ENCODE measurements at regions not wholly inside any gene's neighbourhood (a gene's known extent, or its start where the extent isn't known, plus 50 kb on each side); places are given as distances from the start of the nearest gene placed in this dataset.

DNA sequence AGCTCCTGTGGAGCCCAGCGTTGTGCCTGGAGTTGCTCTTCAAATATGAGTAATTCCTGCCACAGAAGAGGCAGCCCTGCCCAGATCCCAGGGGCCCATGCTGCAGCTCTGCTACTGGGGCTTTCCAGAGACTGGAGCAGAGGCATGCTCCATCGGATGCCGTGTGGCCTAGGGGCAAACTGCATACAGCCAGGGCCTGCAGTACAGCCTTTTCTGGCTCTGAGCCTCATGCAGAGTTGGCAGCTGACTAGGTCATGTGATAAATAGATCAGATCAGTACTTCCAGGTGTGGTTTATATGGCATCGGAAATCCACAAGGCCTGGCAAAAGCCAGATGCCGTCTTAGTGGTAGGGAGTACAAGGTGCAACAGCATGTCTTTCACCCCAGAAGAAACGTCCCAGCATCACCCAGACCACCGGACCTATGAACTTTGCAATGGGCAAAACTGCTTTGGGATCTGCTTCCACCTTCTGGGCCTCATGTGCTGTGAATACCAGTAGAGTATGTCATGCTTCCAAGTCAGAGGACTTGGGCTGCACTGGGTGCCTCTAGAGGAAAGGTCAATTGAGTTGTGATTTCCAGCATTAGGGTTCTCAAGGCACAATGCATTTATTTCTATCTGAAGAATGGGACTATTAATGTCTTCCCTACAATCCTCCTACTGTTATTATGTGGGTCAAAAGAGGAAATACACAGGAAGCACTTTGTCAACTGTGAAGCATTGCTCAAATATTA, 250.7 kb upstream of the ZNF32 start:
- no peak for DNase-seq (ENCODE audit: low spot score)

DNA sequence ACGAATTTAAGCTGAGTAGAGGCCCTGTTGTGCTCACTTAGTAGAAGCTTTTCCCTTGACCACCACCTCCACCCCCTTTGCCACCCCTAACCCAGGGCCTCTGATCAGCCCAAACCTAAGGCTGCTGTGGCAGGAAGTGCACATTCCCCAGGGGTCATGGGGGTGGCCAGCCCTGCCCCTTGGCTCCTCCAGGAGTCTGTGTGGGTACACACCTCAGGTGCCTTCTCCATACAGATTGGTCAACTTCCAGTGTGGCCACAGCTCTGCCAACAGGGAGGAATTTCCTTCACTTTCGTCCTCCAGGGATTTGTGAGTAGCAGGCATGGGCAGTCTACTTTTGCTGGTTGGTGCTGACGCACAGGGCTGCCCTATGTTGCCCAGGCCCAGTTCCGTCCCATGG, 249.9 kb upstream of the ZNF32 start:
- DNase-seq (ENCODE audit: low spot score), result no peak

DNA sequence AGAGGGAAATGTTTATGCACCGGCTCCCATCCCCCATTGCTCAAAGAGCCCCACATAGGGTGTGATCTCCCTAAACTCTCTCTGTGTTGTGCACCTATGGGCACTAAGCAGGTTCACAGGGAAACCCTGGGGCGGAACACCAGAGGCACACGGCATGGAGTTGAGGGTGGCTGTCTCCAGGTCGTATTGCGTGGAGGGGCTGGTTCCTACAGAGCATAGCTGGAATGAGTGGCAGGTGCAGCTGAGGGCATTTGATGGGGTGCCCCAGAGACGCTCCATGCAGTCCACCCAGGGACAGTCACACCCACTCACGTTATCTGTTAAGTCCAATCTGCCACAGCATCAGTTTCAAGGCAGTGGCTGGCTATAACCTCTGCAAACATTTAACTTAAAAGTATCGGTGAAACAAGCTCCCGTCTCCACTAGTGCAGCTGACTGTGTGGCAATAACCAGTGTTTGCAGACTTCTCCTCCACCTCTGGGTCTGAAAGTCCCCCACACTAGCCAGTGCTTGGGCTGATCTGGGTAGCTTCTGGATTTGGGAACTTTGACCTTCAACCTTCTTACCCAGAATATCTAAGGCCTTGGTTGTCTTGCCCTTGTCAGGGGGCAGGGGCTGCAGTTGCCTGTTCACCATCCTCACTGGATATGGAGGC, 249.2 kb upstream of the ZNF32 start:
- no peak for DNase-seq (ENCODE audit: low spot score)

DNA sequence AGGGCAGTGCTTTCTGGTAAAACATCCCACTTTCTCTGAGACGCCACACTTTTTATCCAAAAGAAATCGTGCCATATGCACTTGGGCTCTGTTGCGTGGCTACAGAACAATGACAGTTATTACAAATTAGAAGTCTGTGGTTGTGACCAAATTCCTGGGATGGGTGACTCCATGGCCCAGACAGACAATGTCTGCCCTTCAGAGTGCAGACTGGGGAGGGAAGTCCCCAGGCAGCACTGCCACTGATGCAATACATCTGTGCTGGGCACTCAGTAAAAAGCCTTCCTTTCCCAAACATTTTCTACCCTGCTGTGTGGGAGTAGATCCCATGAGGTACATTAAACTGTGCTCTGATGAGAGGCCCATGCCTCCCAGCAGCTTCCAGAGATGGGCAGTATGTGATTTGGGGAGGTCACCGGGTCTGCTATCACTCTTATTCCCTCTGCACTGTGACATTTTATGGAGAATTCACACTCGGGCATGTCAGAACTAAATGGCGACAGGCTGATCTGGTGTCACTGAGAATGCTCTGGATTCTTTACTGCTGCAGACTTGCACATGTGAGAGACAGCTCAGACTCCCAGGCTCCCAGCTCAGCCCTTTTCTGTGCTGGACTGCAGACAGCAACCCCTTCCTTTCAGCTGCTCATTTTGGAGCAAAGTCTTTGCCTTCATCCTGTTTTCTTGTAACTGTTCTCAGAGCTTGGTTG, 243.5 kb upstream of the ZNF32 start:
- DNase-seq (ENCODE audit: low spot score), result no peak

DNA sequence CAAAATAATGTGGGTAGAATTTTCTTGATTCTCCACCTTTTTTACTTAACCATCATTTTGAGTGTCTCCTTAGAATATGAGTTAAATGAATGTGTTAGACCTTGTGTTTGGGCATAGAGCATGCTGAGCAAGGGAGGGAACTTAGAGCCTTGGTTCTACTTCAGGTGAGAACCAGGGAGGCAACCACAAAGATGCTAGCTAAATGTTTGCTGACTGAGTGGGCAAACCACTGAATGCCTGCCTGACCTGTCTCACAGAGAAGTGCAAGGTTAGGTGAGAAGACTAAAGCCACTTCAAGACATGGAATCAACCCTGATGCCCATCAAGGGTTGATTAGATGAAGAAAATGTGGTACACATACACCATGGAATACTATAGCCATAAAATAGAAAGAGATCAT, 242.6 kb upstream of the ZNF32 start:
- no peak for DNase-seq (ENCODE audit: low spot score)

DNA sequence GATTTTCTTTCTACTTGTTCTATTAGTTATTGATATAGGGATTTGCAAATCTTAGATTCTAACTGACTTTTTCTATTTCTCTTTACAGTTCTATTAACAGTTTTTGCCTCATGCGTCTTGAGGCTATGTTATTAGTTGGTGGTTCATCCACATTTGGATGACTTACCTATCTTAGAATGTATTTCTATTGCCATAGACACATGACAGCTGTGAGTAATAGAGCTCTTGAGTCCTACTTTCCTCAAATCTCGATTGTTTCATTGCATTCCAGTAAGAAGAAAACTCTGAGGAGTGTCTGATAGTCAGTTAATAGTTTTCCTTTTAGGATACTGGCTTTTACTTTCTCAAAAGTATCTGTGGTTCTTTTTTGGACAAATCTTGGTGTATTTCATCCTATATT, 241.4 kb upstream of the ZNF32 start:
- DNase-seq (ENCODE audit: low spot score), result no peak

DNA sequence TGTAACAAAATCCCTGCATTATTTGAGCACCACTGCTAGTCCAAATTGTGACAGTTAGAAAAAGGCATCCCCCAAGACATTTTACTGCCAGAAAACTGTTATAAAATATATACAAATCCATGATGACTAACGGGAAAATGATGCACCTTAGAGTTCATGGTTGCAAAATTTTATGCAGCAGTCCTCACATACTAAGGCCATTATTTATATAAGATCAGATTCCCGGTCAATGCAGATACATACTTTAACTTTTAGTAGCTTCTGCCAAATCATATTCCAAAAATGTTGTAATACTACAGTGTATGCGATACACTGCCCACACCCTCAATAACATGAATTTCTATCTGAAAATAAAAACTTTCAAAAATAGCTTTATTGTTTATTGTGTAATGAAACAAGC, 239.9 kb upstream of the ZNF32 start:
- no peak for DNase-seq (ENCODE audit: low spot score)

DNA sequence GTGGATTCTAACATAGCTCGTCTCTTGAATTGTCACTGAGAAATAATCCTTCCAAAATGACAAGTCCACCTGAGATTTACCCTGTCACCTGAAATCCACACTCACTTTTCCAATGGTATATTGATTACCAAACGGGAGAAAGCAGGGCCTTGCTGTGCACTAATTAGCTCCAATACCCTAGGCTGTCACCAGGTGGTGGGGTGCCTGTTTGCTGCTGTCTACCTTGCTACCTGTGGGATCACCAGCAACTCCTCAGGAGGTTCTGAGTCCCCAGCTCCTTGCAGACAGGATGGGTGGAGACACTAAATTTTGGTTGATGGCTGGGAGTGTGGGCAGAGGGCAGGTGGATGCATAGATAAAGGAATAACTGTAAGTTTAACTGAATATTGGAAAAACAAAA, 237.2 kb upstream of the ZNF32 start:
- no peak for DNase-seq (ENCODE audit: low spot score)

DNA sequence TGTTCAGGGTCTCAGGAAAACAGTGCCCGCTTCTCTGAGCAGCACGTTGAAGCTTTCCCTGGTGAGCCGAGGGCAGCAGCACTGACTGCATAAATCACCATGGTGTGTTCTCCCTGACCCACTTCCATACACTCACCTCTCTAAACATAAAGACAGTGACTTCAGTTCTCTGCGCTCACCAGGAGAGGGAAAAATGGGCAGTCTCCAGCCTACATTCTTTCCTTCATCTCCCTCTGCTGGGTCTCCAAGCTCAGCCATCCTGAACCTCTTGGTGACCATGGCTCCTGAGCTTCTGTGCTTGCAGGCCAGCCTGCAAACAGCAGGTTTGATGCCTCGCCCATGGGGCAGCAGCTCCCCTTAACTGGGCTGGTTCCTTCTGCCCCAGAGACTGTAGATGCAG, 236.6 kb upstream of the ZNF32 start:
- DNase-seq (ENCODE audit: low spot score), result no peak

DNA sequence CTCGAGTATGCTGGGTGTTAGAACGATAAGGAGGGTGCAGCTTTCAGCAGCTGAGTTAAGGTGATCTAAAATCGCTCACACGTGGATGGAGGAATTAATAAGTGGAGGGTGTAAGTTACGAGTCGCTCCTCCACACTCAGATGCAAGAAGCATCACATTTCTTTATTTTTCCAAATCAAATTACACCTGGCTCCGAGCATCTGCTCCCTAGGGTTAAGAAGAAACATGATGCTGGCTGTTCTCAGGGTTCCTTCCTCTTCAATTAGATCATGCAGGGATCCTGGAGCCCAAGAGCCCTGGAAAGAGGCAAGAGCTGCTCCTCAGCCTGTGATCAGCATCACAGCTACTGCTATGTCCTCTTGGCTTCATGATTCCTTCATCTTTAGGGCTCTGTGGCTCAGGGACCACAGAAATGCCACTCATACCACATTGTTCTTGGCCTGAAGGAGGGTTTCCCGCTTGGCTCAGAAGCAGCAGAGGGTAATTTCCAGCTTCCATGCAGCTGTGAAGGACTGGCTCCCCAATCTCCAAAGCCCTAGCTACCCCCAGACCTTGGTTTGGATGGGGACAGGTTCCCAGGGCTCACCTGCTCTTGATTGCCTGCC, 235.9 kb upstream of the ZNF32 start:
- no peak for DNase-seq (ENCODE audit: low spot score)

DNA sequence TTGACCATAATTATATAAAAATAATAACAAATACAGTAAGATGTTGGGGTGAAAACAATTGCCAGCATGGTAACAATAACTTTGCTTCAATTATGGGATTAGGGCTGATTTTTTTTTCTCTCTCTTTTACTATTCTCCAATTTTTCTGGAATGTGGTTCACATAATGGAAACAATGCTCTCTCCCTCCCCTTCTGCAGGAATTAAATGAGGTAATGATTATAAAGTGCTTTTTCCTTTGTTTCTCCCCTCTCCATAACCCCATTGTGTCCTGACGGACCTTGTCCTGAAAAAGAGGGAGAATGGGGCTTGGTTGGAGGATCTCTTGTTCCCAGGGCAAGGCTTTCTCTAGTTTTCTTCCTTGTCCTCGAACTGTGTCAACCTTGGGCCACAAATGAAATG, 234.0 kb upstream of the ZNF32 start:
- no peak for DNase-seq (ENCODE audit: low spot score)

DNA sequence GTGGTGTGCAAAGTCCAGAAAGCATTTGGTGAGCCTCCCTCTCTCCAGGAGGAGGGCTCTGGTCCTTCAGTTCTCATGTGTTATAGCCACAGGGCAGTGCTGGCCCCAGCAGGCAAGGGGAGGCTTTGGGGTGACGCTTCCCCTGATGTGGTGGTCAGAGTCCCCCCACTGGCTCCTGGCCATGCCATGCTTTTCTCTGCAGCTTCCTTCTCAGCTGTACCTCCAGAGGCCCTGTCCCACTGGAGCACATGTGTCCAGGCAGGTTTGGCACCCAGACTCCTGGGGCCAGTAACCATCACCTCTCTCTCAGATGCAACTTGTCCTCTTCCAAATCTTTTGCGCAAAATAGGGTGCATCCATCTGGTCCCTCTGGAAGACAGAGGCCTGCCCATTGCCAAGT, 233.0 kb upstream of the ZNF32 start:
- no peak for DNase-seq (ENCODE audit: low spot score)

DNA sequence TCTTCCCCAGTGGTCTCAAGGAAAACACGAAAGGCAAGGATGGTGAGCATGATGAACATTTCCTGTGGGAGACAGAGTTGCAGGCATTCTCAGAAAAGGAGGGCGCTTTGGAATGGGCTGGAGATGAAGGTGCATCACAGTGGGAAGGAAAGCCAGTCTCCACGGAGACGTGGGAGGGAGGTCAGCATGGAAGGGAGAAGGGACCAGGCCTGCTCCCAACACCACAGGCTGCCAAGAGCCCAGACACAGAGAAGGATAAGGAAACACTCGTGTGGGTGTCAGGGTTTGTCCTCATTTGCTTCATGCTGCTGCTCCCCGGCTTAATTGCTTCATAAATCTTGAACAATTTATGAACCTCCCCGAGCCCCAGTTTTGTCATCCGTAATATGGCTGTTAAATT, 231.5 kb upstream of the ZNF32 start:
- DNase-seq (ENCODE audit: low spot score), result no peak

DNA sequence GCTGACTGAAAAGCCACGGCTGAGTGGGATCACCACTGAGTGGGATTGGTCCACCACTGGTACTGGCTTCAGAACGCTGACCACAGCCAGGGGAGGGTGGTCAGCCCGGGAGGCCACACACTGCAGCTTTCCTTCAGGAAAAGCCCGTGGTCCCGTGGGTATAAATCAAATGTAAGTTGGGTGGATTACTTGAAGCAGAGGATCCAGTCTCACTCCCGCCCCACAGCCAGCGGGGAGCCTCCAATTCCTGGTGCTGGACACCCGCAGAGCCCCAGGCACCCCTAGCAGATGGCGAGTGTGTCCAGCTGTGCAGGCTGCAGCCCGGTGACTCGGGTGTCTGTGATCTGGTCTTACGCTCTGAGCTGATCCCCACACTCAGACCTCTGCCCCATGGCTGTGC, 231.1 kb upstream of the ZNF32 start:
- no peak for DNase-seq (ENCODE audit: low spot score)

DNA sequence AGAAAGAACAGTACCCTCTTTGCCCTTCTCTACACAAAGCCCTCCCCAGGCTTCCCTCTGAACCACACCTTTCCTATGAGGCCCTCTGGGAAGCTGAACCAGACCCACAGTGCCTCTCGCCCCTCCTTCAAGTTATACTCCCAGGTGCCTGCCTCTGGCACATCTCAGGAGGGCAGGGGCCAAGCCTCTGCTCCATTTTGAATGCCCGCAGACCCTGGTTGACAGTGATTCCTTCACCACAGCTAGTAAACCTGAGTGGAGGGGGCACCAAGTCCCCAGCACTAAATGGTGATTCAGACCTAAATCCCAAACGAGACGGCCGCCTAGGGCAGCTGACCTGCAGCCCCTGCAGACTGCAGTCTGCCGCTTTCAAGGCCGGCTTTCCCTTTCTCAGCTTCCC, 230.5 kb upstream of the ZNF32 start:
- DNase-seq (ENCODE audit: low spot score), result no peak

DNA sequence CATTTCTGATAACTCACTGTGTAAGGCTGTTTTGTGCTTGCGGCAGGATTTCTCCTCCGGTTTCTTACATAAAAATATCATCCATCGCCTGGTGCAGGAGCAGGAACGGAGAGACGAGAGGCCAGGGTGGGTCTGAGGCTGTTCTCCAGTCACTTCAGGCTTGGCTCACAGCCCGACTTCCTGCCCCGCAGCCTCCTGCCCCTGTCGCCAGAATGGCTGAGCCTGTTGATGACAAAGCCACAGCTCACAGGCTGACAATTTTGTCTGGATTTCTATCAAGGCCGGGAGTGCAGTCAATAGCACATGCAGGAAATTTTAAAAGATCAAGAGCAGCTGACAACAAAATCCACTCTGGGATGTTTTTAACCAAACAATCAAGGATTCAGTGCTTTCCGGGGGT, 229.7 kb upstream of the ZNF32 start:
- DNase-seq (ENCODE audit: low spot score), result no peak

DNA sequence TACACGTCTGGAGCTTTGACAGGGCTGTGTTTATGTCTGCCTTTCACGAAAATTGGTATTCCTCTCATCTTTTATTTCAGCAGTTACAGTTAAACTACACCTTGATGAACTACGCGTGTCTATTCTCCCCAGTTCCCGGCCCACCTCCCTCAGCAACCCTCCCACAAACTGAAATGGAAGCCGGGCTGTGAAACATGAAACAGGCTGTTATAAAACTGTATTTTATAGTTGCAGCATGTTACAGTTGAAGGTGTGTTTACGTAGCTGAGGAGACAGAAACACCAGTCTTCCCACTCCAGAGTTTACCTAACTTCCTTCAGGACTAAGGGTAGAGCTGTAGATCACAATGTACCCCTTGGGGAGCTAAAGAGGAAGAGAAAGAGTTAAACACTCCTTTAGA, 228.3 kb upstream of the ZNF32 start:
- no peak for DNase-seq (ENCODE audit: low spot score)

DNA sequence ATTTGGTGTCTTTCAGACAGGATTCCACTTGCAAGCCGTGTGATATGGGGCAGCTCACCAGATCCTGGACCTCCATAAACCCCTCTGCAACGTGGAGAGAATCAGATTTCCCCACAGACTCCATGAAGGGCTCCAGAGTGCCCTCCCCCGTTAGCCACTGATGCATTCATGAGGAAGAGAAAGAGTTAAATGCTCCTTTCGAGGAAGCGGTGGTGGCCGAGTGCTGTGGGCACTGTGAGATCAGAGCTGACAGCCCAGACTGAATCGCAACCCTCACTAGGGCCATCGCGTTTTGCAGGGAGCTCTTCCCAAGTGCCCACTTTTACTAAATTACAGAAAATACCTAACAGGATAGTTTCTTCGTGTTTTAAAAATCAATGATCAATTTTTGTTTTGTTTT, 226.3 kb upstream of the ZNF32 start:
- DNase-seq (ENCODE audit: low spot score), result no peak

DNA sequence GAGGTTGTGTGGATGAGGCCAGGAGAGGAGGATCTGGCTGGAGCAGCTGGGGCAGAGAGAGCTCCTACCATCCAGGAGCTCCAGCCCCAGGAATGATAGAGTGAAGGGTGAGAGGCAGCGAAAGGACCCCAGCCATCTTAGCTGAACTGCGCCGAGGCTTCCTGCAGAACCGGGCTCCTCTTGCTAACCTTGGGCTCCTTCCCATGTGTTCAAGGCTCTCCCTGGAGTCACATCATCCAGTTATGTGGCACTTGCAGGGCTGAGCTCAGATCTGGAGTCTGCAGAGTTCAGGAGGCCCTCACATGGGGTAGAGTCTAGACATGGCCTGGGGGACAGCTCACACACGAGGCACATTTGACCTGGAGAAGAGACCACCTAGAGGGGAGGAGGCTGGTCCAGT, 225.0 kb upstream of the ZNF32 start:
- DNase-seq (ENCODE audit: low spot score), result no peak

DNA sequence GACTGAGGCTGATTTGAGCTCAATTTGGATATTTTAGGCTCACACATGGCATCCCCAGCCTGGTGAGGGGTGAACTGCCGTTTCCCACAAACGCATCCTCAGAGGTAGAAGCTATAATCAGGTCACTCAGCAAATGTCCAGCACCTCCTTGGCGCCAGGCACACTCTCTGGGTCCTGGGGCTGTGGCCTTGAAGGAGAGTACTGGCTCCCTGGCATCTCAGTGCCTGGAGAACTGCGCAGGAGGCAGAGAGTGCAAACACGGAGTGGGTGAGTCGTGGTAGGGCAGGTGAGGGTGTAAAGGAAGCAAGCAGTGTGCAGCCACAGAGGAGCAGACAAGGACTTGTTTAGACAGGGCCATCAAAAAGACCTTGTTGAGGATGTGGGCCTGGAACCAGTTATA, 224.0 kb upstream of the ZNF32 start:
- no peak for DNase-seq (ENCODE audit: low spot score)

DNA sequence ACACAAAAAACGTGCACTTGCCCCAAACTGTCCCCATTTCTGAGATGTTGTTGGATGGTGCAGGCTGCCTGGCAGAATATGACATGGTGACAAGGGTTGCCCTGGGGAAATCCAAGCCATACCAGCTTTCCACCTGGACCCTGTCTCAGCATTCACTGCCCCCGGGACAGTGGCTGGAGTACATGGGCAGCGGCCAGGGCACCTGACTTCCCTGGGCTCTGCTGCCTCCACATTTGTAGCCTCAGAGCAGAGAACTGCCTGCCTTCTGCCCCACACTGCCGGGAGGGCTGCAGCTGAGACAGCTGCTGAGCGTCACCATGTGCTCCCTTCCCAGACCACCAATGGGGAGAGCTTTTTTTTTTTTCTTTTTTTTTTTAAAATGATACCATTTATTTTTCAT, 222.9 kb upstream of the ZNF32 start:
- no peak for DNase-seq (ENCODE audit: low spot score)

DNA sequence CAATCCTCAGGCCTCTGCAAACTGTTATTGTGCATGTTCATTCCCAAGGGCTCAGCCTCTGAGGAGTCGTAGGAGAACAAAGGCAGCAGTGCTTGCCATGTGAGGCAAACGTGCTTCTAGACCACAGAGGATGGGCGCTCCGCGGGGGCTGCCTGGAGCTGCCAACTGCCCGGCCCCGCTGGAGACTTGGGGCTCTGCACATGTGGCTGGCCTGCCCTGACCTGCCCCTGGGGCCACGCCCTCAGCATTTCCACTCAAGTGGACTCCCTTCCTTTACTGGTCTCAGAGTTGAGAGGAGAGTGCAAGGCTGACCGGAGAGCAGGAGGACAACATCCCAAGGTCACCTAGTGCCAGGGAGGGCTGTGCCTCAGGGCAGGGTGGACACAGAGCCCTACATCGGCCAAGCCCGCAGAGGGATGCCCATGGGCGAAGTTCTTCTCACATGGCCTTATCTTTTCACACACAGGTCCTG, 222.3 kb upstream of the ZNF32 start:
- DNase-seq (ENCODE audit: low spot score), result no peak
